GM23338 (cell line): ENCODE measurements at regions not wholly inside any gene's neighbourhood (a gene's known extent, or its start where the extent isn't known, plus 50 kb on each side); places are given as distances from the start of the nearest gene placed in this dataset.

Source experiments
- CREB1 ChIP-seq: fragments of 250-450 bp; sonication (Bioruptor Pico); IDR thresholded peaks from 2 replicates; pipeline ENCODE4 v1.5.0; 2020; ENCODE audit warnings: low read depth, mild to moderate bottlenecking, moderate library complexity
- EZH2 ChIP-seq: fragments of 200-600 bp; sonication (generic); IDR thresholded peaks from one replicate; pipeline ENCODE4 v1.8.0; 2017; ENCODE audit warnings: antibody characterized with exemption, mild to moderate bottlenecking, low read depth; ENCODE audit not compliant: unreplicated experiment
- NANOG ChIP-seq: IDR thresholded peaks from 2 replicates; pipeline ENCODE4 v1.6.1; 2016; ENCODE audit warnings: antibody characterized with exemption, borderline replicate concordance
- STAT1 ChIP-seq: IDR thresholded peaks from one replicate; pipeline ENCODE4 v1.6.1; 2016; ENCODE audit warnings: antibody characterized with exemption; ENCODE audit not compliant: unreplicated experiment
- ZNF114 ChIP-seq: fragments of 250-450 bp; sonication (Bioruptor Pico); IDR thresholded peaks from 2 replicates; pipeline ENCODE4 v1.5.0; 2020; ENCODE audit warnings: mild to moderate bottlenecking, moderate library complexity
- TF ChIP-seq, protein P1 (sequence below): fragments of 250-450 bp; sonication (Bioruptor Pico); IDR thresholded peaks from 2 replicates; pipeline ENCODE4 v1.5.0; 2020; ENCODE audit warnings: mild to moderate bottlenecking, moderate library complexity
- TF ChIP-seq, protein P2 (sequence below): IDR thresholded peaks from 2 replicates; pipeline ENCODE4 v1.6.1; 2016; ENCODE audit warnings: antibody characterized with exemption
- TF ChIP-seq, protein P3 (sequence below), 2 experiments: fragments of 200-600 bp in 1 of 2; sonication (generic) in 1 of 2; conservative IDR thresholded peaks; 2 replicates each; pipeline versions ENCODE4 v1.5.1 to v1.6.1; 2016 to 2017; ENCODE audit warnings: antibody characterized with exemption in 2 of 2, low read depth in 2 of 2, mild to moderate bottlenecking in 2 of 2, moderate library complexity in 1 of 2

DNA sequence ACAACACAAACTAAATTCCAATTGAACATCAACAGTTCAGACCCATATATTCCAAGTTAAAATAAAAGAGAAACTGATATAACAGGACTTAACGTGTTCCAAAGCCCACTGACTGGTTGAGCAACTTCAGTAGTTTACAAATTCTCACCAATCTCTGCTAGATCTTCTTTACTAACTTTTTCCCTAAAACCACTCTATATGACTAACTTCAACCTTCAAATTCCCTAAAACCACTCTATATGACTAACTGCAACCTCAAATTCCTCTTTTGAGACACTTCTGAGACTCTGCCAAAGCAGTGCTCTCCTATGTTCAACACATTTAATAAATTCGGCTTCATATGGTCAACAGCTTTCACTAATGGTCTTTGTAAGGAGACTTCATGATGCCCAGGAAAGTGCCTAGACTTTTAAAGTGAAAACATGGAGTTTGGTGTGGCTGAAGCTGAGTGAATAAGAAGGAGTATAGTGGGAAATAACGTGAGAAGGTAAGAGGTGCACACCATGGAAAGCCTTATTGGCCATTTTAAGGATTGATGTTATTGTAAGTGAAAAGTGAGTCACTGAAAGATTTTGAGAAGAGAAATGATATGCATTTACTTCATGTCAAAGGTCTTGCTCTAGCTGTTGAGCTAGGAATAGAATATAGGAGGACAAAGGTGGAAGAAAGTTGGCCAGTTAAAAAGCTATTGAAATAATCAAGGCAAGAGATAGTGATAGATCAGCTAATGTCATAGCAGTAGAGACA lies 134.0 kb upstream of the HCRTR2 start (continued):
- TF ChIP-seq, protein P1, sequence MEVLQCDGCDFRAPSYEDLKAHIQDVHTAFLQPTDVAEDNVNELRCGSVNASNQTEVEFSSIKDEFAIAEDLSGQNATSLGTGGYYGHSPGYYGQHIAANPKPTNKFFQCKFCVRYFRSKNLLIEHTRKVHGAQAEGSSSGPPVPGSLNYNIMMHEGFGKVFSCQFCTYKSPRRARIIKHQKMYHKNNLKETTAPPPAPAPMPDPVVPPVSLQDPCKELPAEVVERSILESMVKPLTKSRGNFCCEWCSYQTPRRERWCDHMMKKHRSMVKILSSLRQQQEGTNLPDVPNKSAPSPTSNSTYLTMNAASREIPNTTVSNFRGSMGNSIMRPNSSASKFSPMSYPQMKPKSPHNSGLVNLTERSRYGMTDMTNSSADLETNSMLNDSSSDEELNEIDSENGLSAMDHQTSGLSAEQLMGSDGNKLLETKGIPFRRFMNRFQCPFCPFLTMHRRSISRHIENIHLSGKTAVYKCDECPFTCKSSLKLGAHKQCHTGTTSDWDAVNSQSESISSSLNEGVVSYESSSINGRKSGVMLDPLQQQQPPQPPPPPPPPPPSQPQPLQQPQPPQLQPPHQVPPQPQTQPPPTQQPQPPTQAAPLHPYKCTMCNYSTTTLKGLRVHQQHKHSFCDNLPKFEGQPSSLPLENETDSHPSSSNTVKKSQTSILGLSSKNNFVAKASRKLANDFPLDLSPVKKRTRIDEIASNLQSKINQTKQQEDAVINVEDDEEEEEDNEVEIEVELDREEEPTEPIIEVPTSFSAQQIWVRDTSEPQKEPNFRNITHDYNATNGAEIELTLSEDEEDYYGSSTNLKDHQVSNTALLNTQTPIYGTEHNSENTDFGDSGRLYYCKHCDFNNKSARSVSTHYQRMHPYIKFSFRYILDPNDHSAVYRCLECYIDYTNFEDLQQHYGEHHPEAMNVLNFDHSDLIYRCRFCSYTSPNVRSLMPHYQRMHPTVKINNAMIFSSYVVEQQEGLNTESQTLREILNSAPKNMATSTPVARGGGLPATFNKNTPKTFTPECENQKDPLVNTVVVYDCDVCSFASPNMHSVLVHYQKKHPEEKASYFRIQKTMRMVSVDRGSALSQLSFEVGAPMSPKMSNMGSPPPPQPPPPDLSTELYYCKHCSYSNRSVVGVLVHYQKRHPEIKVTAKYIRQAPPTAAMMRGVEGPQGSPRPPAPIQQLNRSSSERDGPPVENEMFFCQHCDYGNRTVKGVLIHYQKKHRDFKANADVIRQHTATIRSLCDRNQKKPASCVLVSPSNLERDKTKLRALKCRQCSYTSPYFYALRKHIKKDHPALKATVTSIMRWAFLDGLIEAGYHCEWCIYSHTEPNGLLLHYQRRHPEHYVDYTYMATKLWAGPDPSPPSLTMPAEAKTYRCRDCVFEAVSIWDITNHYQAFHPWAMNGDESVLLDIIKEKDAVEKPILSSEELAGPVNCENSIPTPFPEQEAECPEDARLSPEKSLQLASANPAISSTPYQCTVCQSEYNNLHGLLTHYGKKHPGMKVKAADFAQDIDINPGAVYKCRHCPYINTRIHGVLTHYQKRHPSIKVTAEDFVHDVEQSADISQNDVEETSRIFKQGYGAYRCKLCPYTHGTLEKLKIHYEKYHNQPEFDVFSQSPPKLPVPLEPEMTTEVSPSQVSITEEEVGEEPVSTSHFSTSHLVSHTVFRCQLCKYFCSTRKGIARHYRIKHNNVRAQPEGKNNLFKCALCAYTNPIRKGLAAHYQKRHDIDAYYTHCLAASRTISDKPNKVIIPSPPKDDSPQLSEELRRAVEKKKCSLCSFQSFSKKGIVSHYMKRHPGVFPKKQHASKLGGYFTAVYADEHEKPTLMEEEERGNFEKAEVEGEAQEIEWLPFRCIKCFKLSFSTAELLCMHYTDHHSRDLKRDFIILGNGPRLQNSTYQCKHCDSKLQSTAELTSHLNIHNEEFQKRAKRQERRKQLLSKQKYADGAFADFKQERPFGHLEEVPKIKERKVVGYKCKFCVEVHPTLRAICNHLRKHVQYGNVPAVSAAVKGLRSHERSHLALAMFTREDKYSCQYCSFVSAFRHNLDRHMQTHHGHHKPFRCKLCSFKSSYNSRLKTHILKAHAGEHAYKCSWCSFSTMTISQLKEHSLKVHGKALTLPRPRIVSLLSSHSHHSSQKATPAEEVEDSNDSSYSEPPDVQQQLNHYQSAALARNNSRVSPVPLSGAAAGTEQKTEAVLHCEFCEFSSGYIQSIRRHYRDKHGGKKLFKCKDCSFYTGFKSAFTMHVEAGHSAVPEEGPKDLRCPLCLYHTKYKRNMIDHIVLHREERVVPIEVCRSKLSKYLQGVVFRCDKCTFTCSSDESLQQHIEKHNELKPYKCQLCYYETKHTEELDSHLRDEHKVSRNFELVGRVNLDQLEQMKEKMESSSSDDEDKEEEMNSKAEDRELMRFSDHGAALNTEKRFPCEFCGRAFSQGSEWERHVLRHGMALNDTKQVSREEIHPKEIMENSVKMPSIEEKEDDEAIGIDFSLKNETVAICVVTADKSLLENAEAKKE (CRISPR knock-in tag), result no peak
- TF ChIP-seq STAT1 (no peak), EZH2 (no peak), ZNF114 (CRISPR knock-in tag) (no peak), NANOG (no peak), CREB1 (CRISPR knock-in tag) (no peak)
- TF ChIP-seq, protein P2, sequence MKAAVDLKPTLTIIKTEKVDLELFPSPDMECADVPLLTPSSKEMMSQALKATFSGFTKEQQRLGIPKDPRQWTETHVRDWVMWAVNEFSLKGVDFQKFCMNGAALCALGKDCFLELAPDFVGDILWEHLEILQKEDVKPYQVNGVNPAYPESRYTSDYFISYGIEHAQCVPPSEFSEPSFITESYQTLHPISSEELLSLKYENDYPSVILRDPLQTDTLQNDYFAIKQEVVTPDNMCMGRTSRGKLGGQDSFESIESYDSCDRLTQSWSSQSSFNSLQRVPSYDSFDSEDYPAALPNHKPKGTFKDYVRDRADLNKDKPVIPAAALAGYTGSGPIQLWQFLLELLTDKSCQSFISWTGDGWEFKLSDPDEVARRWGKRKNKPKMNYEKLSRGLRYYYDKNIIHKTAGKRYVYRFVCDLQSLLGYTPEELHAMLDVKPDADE, result no peak
- TF ChIP-seq, protein P3, sequence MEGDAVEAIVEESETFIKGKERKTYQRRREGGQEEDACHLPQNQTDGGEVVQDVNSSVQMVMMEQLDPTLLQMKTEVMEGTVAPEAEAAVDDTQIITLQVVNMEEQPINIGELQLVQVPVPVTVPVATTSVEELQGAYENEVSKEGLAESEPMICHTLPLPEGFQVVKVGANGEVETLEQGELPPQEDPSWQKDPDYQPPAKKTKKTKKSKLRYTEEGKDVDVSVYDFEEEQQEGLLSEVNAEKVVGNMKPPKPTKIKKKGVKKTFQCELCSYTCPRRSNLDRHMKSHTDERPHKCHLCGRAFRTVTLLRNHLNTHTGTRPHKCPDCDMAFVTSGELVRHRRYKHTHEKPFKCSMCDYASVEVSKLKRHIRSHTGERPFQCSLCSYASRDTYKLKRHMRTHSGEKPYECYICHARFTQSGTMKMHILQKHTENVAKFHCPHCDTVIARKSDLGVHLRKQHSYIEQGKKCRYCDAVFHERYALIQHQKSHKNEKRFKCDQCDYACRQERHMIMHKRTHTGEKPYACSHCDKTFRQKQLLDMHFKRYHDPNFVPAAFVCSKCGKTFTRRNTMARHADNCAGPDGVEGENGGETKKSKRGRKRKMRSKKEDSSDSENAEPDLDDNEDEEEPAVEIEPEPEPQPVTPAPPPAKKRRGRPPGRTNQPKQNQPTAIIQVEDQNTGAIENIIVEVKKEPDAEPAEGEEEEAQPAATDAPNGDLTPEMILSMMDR (conservative IDR thresholded peaks at IDR 0.05; ENCODE audit: low read depth in 2 of 2), result no peak
